ENCODE measurements at regions not wholly inside any gene's neighbourhood (a gene's known extent, or its start where the extent isn't known, plus 50 kb on each side); places are given as distances from the start of the nearest gene placed in this dataset.

DNA sequence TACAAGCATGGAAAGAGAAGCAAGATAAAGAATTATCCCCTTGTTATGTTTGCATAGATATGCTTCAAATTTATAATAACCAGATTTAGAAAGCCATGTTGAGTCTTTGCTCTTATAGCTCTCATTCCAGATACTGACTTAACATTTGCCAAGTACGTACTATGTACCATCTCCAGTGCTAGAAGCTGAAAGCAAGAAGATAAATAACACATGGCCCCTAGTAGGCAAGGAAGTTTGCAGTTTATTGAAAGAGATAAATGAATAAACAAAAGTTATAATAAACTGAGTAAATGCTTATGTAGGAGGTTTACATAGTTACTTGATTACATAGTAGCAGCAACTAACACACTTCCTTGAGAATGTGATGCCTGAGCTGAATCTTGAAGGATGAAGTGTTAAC lies 628.4 kb downstream of the HINT1 start:
- Histone ChIP-seq H3K27me3 (no peaks in the 10 kb centered on the region), H3K4me3 (no peak overlapping the region), H3K4me1 (peaks cover 0 to 3% (median 0%) of the 10 kb centered on the region in 9 donors), H3K9me3 (no peaks in the 10 kb centered on the region), H3K27ac (no peak overlapping the region), H3K36me3 (no peaks in the 10 kb centered on the region)
- ATAC-seq (no peak), DNase-seq (no peak)
- TF ChIP-seq, protein P1, sequence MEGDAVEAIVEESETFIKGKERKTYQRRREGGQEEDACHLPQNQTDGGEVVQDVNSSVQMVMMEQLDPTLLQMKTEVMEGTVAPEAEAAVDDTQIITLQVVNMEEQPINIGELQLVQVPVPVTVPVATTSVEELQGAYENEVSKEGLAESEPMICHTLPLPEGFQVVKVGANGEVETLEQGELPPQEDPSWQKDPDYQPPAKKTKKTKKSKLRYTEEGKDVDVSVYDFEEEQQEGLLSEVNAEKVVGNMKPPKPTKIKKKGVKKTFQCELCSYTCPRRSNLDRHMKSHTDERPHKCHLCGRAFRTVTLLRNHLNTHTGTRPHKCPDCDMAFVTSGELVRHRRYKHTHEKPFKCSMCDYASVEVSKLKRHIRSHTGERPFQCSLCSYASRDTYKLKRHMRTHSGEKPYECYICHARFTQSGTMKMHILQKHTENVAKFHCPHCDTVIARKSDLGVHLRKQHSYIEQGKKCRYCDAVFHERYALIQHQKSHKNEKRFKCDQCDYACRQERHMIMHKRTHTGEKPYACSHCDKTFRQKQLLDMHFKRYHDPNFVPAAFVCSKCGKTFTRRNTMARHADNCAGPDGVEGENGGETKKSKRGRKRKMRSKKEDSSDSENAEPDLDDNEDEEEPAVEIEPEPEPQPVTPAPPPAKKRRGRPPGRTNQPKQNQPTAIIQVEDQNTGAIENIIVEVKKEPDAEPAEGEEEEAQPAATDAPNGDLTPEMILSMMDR (IDR thresholded peaks at IDR 0.05), result no peak
- WGBS, 2 donors, result 70 to 71% methylated on average over 1 of the region's 1 CpG
- intact Hi-C loops (cut with DNase I), result no loop called here

DNA sequence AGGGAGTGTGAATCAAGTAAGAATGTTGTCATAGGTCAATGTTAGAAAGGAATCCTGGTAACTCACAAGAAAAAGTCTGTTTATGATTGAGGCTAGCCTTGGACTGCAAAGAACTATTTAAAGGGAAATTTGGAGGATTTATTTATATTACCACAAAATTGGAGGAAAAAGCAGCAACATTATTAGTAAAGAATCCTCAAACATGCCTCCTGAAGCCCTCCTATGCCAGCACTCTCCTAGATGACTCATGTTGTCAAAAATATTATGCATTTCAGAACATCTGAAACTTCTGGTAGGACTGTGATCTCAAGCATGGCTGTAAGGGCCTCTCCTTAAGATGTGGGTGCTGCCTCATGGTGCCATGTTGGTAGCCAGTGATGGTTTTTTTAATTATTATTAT lies 628.5 kb downstream of the CHSY3 start:
- Histone ChIP-seq H3K9me3 (no peaks in the 10 kb centered on the region), H3K4me1 (no peaks in the 10 kb centered on the region), H3K4me3 (no peak overlapping the region), H3K27me3 (no peaks in the 10 kb centered on the region), H3K27ac (no peak overlapping the region), H3K36me3 (no peaks in the 10 kb centered on the region)
- TF ChIP-seq, protein P1 (IDR thresholded peaks at IDR 0.05), result no peak
- ATAC-seq, result no peak
- intact Hi-C loops (cut with DNase I), result no loop called here
- DNase-seq, result no peak

DNA sequence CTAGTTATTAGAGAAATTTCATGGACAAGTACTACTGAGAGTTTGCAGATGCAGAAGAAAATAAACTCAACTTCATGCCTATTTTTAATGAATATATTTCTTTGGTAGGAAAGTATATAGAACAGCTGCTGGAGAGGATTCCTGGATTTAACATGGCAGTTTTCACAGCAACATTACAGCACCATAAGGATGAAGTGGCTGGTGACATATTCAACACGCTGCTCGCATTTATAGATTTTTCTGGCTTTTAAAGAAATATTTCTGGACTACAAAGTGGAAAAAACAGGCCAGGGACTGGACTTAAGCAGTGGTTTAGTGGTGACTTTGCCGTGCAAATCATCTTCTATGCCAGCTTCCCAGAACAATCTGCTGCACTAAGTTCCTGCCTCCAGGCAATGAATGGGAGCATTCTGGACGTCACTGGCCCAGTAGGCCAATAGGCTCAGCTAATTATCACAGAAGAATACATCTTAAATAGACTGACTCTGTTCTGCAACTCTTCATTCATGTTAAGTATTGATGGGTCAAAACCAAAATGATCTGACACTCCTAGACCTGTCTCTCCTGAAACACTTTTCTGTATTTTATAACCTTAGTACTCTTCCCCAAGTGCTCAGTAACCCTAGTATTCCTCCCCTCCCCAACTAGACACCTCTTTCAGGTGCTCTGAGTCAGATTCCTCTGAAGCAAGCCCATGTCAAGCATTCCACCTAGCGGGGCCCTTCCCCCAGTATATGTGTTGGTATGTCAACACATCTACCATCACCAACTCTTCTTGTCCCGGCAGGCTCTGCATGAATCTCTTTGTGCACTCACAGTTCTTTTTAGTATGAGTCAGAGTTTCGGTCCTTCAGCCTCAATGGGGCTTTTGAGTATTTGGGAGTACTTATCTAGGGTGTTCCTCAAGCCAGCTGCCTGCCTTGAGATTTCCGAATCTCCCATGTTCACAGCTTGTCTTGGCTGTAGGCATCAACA lies 625.5 kb downstream of the CHSY3 start:
- intact Hi-C loops (cut with DNase I), result no loop called here
- TF ChIP-seq, protein P1 (IDR thresholded peaks at IDR 0.05), result no peak
- no peak for DNase-seq
- ATAC-seq, result no peak
- Histone ChIP-seq H3K36me3 (no peaks in the 10 kb centered on the region), H3K27me3 (no peaks in the 10 kb centered on the region), H3K27ac (no peak overlapping the region), H3K4me1 (no peaks in the 10 kb centered on the region), H3K9me3 (no peaks in the 10 kb centered on the region), H3K4me3 (no peak overlapping the region)
- 72 to 76% methylated on average over 8 of the region's 8 CpGs for WGBS, 2 donors

DNA sequence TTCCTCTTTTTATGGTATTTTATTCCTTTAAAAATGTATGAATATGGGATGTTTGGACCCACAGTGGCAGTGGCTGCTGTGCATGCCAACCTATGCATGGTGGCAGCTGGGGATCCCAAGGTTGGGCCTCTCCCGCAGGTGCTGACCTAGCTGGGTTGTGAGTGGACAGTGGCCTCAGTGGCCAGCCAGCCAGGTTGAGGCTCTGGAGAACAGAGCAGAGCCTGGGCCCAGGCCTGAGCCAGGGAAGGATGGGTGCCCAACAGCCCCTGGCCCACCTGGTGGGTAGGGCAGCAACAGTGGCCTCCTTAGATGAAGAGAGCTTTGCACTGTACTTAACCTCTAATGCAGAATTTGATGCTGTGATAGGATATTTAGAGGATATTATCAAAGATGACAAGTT lies 624.8 kb downstream of the CHSY3 start:
- TF ChIP-seq, protein P1 (IDR thresholded peaks at IDR 0.05), result no peak
- Histone ChIP-seq H3K9me3 (no peaks in the 10 kb centered on the region), H3K27ac (no peak overlapping the region), H3K27me3 (no peaks in the 10 kb centered on the region), H3K36me3 (no peaks in the 10 kb centered on the region), H3K4me1 (no peaks in the 10 kb centered on the region), H3K4me3 (no peak overlapping the region)
- ATAC-seq (no peak), DNase-seq (no peak)
- intact Hi-C loops (cut with DNase I), result no loop called here
- 91 to 97% methylated on average over 1 of the region's 1 CpG for WGBS, 2 donors

Data from heart right ventricle (tissue), 16 donors.